Muscle of leg (tissue), 3 donors: ENCODE measurements at regions not wholly inside any gene's neighbourhood (a gene's known extent, or its start where the extent isn't known, plus 50 kb on each side); places are given as distances from the start of the nearest gene placed in this dataset.

Source experiments
- DNase-seq: peaks from one replicate; pipeline ENCODE4 v3.0.0; 2013
- H3K27ac ChIP-seq: one replicate; pipeline ENCODE4 v1.5.1; 2013; ENCODE audit warnings: mild to moderate bottlenecking, low read length, control low read depth
- H3K27me3 ChIP-seq: one replicate; pipeline ENCODE4 v1.6.1; 2013; ENCODE audit warnings: low read length; ENCODE audit not compliant: control insufficient read depth, insufficient read depth
- H3K36me3 ChIP-seq: one replicate; pipeline ENCODE4 v1.6.1; 2013; ENCODE audit warnings: low read length; ENCODE audit not compliant: control insufficient read depth, insufficient read depth
- H3K4me1 ChIP-seq: one replicate; pipeline ENCODE4 v1.6.1; 2013; ENCODE audit warnings: low read length; ENCODE audit not compliant: control insufficient read depth, insufficient read depth
- H3K4me3 ChIP-seq: one replicate; pipeline ENCODE4 v1.5.1; 2013; ENCODE audit warnings: low read length, control low read depth
- H3K9me3 ChIP-seq: replicated peaks from 2 replicates; pipeline ENCODE4 v1.6.1; 2013; ENCODE audit warnings: low read depth, low read length; ENCODE audit not compliant: control insufficient read depth
- WGBS: methylation state at CpG from one replicate; pipeline ENCODE4 v1.1.5; 2013; ENCODE audit warnings: missing lambda C conversion rate; ENCODE audit not compliant: insufficient coverage; 5-methylcytosine and 5-hydroxymethylcytosine counted together

DNA sequence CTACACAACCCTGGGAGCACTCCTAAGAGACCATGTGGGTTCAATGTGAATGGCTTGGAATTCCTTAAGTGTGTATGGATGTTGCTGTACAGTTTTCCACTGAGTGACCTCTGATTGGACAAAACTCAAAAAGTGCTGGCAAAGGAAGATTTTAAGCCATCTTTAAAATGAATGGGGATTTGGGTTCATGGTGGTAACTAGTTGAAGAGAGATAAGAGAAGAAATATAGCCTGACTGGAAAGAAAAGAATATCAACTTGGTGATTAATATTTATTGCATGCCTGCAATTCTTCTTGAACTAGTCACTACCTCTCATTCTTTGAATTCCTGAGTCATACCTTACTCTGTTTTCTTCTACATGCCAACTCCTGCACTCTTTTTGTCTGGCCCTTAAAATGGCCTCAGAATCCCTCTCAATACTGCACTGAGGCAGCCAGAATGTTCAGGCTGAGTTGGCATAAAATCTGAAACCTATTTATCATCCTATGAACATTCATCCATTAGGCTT is 124.7 kb downstream of the RPL22L1 start:
- Histone ChIP-seq H3K4me1 (no peaks in the 10 kb centered on the region), H3K27me3 (no peaks in the 10 kb centered on the region), H3K27ac (no peak overlapping the region), H3K4me3 (no peak overlapping the region), H3K36me3 (no peaks in the 10 kb centered on the region), H3K9me3 (no peaks in the 10 kb centered on the region)
- DNase-seq = peak; percentile 12

DNA sequence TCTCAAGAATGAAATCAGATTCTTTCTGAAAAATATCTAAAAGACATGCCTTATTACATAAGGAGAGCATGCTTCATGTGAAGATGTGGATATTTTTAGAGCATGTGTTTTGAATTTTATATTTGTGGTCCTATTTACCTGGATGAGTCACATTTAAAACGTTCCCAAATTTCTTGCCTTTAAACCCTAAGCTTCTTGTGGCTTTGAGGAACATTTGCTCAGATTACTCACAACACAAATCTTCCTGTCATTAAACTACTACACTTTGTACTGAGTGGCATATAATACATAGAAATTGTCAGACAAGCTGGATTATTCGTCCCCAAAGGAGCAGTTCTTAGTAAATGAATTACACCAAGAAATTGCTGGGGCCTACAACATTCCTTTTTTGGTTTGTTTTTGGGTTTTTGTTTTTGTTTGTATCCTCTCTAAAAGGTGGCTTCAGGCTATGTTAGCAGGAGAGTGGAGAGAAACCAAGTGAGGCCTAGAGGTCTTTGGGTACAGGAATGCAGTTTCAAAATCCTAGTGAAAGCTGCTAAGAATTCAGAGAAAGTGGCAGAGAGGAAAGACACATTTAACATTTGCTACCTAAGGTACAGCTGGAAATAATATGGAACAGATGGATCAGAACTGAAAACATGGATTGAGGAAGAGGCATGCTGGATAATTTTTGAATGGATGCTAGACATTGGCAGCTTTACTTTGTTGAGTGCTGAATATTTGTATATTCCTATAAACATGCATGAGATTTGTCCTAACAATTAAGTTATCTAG is 128.1 kb downstream of the RPL22L1 start:
- Histone ChIP-seq H3K4me3 (no peak overlapping the region), H3K4me1 (no peaks in the 10 kb centered on the region), H3K36me3 (no peaks in the 10 kb centered on the region), H3K9me3 (no peaks in the 10 kb centered on the region), H3K27ac (no peak overlapping the region), H3K27me3 (no peaks in the 10 kb centered on the region)
- DNase-seq = no peak
- WGBS = no CpG with 5 or more reads among the region's 2 CpGs

DNA sequence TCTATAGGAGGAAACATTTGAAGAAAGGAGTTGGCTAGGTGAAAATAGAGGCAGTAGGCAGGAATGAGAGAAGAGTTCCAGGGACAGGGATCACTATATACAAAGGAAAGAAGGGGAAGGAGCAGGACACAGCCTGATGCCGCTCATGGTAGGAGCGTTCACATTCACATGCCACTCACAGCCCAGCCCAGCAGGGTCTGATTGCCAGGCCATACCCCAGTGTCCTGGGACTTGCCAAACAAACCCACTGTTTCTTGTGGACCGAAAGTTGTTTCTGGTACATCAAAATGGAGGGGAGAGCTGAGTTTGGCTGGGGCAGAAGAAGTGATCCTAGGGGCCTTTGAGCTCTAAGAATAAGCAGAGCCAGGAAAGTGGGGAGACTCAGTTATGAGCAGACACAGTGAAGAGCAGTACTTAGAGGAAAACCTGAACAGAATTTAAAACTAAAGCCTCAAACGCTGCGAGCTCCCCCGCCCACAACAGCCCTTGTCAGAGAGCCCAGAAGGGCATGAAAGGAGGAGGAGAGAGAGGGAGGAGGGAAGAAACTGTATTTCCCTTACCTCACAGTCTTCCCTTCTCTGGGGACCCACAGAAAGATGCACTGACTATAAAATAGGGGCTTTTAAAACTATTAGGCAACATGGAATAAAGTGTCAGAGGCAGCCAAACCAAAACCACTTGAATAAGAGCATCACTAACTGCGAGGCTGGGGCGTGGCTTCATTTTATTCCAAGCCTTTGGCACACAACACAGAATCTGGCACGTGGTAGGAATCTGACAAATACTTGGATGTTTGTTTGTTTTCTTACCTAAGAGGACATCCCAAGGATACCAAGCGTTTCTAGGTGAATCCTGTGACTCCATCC is 129.0 kb downstream of the RPL22L1 start:
- DNase-seq = peak; percentile 63
- no peaks in the 10 kb centered on the region for H3K4me1 ChIP-seq
- 33% methylated on average over 2 of the region's 10 CpGs for WGBS
- H3K9me3 ChIP-seq = no peaks in the 10 kb centered on the region
- no peak overlapping the region for H3K27ac ChIP-seq
- no peaks in the 10 kb centered on the region for H3K27me3 ChIP-seq
- no peaks in the 10 kb centered on the region for H3K36me3 ChIP-seq
- no peak overlapping the region for H3K4me3 ChIP-seq

- H3K27me3 ChIP-seq = no peaks in the 10 kb centered on the region
- H3K27ac ChIP-seq = no peak overlapping the region
- no peak for DNase-seq
- no peak overlapping the region for H3K4me3 ChIP-seq
- H3K9me3 ChIP-seq = no peaks in the 10 kb centered on the region
- WGBS = no CpG with 5 or more reads among the region's 3 CpGs
- no peaks in the 10 kb centered on the region for H3K4me1 ChIP-seq
- no peaks in the 10 kb centered on the region for H3K36me3 ChIP-seq
These were observed 129.7 kb downstream of the RPL22L1 start for GRCh38 chr3:170740285-170740684.

DNA sequence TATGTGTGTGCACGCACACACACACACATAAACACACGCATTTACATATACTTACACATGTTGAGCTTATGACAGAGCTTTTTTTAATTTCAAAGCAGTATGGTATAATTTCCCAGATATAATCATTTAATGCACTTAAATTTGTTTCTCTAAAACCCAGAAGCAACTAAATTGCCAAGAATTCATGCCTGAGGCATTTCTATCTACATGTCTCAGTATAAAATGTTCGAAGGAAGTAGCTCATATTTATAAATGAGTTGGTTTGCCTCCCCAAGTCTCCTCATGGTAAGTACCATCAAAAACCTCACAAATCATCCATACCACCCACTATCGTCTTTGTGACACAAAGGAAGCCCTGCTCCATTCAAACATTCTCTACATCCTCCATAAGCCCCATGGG is 130.6 kb downstream of the RPL22L1 start:
- Histone ChIP-seq H3K4me3 (no peak overlapping the region), H3K27ac (no peak overlapping the region), H3K27me3 (peaks cover under 1% of the 10 kb centered on the region), H3K36me3 (no peaks in the 10 kb centered on the region), H3K9me3 (no peaks in the 10 kb centered on the region), H3K4me1 (no peaks in the 10 kb centered on the region)
- DNase-seq = no peak
- WGBS = no CpG with 5 or more reads among the region's 4 CpGs

DNA sequence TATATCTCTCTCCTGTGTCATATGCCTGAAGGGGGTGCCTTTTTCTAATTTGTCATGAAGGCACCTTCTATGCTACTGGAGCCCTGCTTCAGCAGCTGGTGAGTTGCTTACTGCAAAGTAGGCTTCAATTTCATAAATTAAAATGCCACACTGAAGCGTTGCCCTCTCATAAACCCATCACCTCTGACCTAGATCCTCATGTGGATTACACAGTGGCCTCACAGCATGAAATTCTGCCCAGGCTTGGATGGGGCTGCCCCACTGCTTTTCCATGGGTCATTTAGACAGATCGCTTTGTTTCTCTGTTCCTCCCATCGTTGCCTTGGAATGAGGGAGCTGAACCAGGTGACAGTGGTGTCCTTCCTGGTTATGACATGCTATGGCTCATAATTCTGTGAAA is 131.2 kb downstream of the RPL22L1 start:
- DNase-seq = no peak
- no peaks in the 10 kb centered on the region for H3K4me1 ChIP-seq
- H3K27me3 ChIP-seq = peaks cover 2% of the 10 kb centered on the region
- no peak overlapping the region for H3K4me3 ChIP-seq
- H3K36me3 ChIP-seq = no peaks in the 10 kb centered on the region
- 18% methylated on average over 1 of the region's 3 CpGs for WGBS
- no peak overlapping the region for H3K27ac ChIP-seq
- no peaks in the 10 kb centered on the region for H3K9me3 ChIP-seq

DNA sequence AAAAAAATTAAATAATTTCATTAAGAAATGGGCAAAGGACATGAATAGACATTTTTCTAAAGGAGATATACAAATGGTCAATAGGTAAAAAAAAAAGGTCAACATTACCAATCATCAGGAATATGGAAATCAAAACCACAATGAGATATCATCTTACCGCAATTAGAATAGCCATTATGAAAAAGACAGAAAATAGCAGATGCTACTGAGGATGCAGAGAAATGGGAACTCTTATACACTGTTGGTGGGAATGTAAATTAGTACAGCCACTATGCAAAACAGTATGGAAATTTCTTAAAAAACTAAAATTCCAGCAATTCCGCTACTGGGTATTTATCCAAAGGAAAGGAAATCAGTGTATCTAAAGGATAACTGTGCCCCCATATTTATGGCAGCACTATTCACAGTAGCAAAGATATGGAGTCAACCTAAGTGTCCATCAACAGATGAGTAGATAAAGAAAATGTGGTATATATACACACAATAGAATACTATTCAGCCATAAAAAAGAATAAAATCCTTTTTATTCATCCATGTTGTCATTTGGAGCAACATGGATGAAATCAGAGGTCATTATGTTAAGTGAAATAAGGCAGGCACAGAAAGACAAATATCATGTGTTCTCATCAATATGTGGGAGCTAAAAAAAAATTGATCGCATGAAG is 132.4 kb downstream of the RPL22L1 start:
- Histone ChIP-seq H3K27me3 (peaks cover 2% of the 10 kb centered on the region), H3K4me3 (no peak overlapping the region), H3K4me1 (no peaks in the 10 kb centered on the region), H3K9me3 (no peaks in the 10 kb centered on the region), H3K36me3 (no peaks in the 10 kb centered on the region), H3K27ac (no peak overlapping the region)
- whole genome bisulfite sequencing = 100% methylated on average over 1 of the region's 3 CpGs
- DNase-seq = no peak

DNA sequence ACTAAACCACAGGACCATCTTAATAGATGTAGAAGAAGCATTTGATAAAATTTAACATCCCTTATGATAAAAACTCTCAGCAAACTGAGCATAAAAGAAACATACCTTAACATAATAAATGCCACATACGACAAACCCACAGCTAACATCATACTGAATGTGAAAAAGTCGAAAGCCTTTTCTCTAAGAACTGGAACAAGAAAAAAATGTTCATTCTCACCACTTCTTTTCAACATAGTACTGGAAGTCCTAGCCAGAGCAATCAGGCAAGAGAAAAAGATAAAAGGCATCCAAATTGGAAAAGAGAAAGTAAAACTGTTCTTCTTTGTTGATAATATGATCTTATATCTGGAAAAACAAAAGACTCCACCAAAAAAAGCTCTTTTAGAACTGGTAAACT is 134.2 kb downstream of the RPL22L1 start:
- no peak for DNase-seq
- Histone ChIP-seq H3K4me1 (no peaks in the 10 kb centered on the region), H3K27me3 (peaks cover 2% of the 10 kb centered on the region), H3K27ac (no peak overlapping the region), H3K4me3 (no peak overlapping the region), H3K9me3 (no peaks in the 10 kb centered on the region), H3K36me3 (no peaks in the 10 kb centered on the region)
- no CpG with 5 or more reads among the region's 2 CpGs for WGBS

GRCh38 chr3:170734735-170735065 is 135.3 kb downstream of the RPL22L1 start:
- H3K36me3 ChIP-seq = no peaks in the 10 kb centered on the region
- no peak overlapping the region for H3K27ac ChIP-seq
- WGBS = 83% methylated on average over 1 of the region's 1 CpG
- no peak overlapping the region for H3K4me3 ChIP-seq
- no peaks in the 10 kb centered on the region for H3K9me3 ChIP-seq
- no peak for DNase-seq
- H3K27me3 ChIP-seq = peaks cover 2% of the 10 kb centered on the region
- no peaks in the 10 kb centered on the region for H3K4me1 ChIP-seq

- no peaks in the 10 kb centered on the region for H3K9me3 ChIP-seq
- no peaks in the 10 kb centered on the region for H3K4me1 ChIP-seq
- H3K27me3 ChIP-seq = peaks cover 2% of the 10 kb centered on the region
- no peak for DNase-seq
- no peak overlapping the region for H3K4me3 ChIP-seq
- WGBS = 64% methylated on average over 3 of the region's 7 CpGs
- H3K27ac ChIP-seq = no peak overlapping the region
- no peaks in the 10 kb centered on the region for H3K36me3 ChIP-seq
These were observed 135.8 kb downstream of the RPL22L1 start for GRCh38 chr3:170734043-170734734.
